Mucosa of descending colon (tissue), 3 donors: ENCODE measurements at regions not wholly inside any gene's neighbourhood (a gene's known extent, or its start where the extent isn't known, plus 50 kb on each side); places are given as distances from the start of the nearest gene placed in this dataset.

ENCODE experiments used
- ATAC-seq: fragments of 200-7000 bp; cut with Tn5 transposase; one replicate; pipeline ENCODE4 v1.9.1; 2020; ENCODE audit warnings: mild to moderate bottlenecking, moderate library complexity
- DNase-seq, 3 donors: peaks; one replicate each; pipeline ENCODE4 v3.0.0-alpha.2; 2020
- H3K36me3 ChIP-seq: fragments of 200-600 bp; one replicate; pipeline ENCODE4 v1.8.0; 2021; ENCODE audit warnings: low read depth, mild to moderate bottlenecking
- H3K4me1 ChIP-seq: fragments of 200-600 bp; one replicate; pipeline ENCODE4 v1.8.0; 2021; ENCODE audit warnings: low read depth, mild to moderate bottlenecking
- H3K4me3 ChIP-seq: fragments of 200-600 bp; one replicate; pipeline ENCODE4 v1.8.0; 2021; ENCODE audit warnings: mild to moderate bottlenecking
- H3K9me3 ChIP-seq: fragments of 200-600 bp; one replicate; pipeline ENCODE4 v1.8.0; 2021; ENCODE audit warnings: mild to moderate bottlenecking
- intact Hi-C, 2 donors: fragments of 100-400 bp; cut with DNase I in 1 of 2; cut with micrococcal nuclease in 1 of 2; formaldehyde crosslinking; loops; one replicate each; pipeline versions ENCODE4 v1.11.0 to v1.11.1; 2022; cut with DNase I, micrococcal nuclease
- TF ChIP-seq, protein P1 (sequence below): fragments of 200-600 bp; IDR thresholded peaks from one replicate; pipeline ENCODE4 v1.8.0; 2022; ENCODE audit warnings: antibody characterized with exemption, mild to moderate bottlenecking
- donor health status: DM: no; HTN: no; CAD: no; lungs with moderate emphysema.
- donor health status: DM: no; HTN: no; CAD: no.
- donor health status: DM: no; HTN: yes; CAD: no.

DNA sequence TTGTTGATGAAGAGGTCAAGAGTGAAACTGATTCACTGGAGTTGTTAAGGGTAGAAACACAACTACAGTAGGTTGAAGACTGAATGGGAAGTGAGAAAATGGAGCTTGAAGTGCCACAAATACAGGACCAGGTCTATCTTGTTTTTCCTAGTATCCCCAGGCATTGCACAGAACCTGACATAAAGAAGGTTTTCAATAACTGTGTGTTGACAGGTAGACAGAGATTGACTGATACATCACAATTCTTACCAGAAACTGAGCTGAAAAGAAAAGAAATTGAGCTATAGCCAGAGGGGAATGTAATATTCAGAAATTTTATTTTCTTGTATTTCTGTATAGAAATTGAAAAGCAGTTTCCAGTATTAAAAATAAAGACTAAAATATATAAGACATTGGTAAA is 767.7 kb downstream of the PCDH17 start:
- intact Hi-C loops = no loop called here
- Histone ChIP-seq H3K4me1 (no peaks in the 10 kb centered on the region), H3K36me3 (no peaks in the 10 kb centered on the region), H3K4me3 (no peak overlapping the region), H3K9me3 (peaks cover 54% of the 10 kb centered on the region)
- ATAC-seq (no peak), DNase-seq (no peak)
- TF ChIP-seq, protein P1, sequence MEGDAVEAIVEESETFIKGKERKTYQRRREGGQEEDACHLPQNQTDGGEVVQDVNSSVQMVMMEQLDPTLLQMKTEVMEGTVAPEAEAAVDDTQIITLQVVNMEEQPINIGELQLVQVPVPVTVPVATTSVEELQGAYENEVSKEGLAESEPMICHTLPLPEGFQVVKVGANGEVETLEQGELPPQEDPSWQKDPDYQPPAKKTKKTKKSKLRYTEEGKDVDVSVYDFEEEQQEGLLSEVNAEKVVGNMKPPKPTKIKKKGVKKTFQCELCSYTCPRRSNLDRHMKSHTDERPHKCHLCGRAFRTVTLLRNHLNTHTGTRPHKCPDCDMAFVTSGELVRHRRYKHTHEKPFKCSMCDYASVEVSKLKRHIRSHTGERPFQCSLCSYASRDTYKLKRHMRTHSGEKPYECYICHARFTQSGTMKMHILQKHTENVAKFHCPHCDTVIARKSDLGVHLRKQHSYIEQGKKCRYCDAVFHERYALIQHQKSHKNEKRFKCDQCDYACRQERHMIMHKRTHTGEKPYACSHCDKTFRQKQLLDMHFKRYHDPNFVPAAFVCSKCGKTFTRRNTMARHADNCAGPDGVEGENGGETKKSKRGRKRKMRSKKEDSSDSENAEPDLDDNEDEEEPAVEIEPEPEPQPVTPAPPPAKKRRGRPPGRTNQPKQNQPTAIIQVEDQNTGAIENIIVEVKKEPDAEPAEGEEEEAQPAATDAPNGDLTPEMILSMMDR = no peak

DNA sequence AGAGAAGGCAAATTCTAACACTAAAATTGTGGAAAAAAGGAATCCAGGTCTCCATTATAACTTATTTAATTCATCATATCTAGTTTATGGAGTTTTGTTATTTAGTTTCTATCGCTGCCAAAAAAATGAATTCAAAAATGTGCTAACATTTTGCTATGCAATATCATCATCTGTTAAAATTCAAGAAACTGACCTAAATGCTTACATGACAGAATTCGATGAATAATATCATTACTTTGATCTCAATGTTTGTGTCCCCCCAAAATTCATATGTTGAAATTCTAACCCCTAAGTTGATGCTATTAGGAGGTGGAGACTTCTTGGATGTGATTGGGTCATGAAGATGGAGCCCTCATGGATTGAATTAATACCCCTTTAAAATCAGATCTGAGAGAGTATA is 775.0 kb downstream of the PCDH17 start:
- no peak for DNase-seq

DNA sequence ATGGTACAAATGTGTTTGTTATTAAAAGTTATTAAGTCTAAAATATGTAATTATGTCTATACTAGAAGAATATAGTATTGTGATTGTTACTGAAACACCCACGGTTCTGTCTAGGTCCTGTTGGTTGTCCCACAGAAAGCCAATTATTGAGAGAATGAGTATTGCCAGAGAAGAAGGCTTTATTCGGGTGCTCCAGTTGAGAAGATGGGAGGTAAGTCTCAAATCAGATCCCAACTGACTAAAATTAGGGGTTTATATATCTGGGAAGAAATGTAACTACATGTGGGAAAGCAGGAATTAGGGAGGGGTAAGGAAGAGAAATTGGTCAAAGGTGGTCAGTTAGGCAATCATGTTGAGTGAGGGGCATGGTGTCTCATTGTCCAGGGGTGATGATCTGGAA is 798.4 kb downstream of the PCDH17 start:
- Histone ChIP-seq H3K4me1 (no peaks in the 10 kb centered on the region), H3K36me3 (no peaks in the 10 kb centered on the region), H3K4me3 (no peak overlapping the region), H3K9me3 (peaks cover 48% of the 10 kb centered on the region)
- intact Hi-C loops = no loop called here
- TF ChIP-seq, protein P1 = no peak
- no peak for ATAC-seq
- DNase-seq = no peak

More for the DNA sequence above, 775.0 kb downstream of the PCDH17 start:
- intact Hi-C loops = no loop called here
- Histone ChIP-seq H3K9me3 (peaks cover 74% of the 10 kb centered on the region), H3K36me3 (no peaks in the 10 kb centered on the region), H3K4me1 (no peaks in the 10 kb centered on the region), H3K4me3 (no peak overlapping the region)
- no peak for ATAC-seq
- TF ChIP-seq, protein P1 = no peak

DNA sequence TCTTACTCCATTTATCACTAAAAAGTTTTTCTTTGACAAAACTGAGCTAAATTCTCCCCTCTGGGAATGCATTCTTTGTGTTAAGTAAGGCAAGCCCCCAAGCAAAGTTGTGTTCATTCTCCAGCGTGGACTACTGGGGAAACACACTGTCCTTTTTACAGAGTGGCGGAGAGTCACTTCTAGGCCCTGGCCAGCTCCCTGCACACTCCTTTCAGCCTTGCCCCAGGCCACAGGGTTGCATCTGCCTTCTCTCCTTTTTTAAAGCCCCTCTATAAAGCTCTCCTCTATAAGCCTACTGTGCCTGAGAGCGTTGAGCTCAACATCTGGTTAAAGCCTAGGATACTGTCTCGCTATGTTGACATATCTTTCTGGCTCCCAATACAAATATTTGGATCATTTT is 803.4 kb downstream of the PCDH17 start:
- intact Hi-C loops = no loop called here
- Histone ChIP-seq H3K4me1 (no peaks in the 10 kb centered on the region), H3K4me3 (no peak overlapping the region), H3K36me3 (no peaks in the 10 kb centered on the region), H3K9me3 (peaks cover 31% of the 10 kb centered on the region)
- ATAC-seq (no peak), DNase-seq (no peak)
- TF ChIP-seq, protein P1 = no peak

DNA sequence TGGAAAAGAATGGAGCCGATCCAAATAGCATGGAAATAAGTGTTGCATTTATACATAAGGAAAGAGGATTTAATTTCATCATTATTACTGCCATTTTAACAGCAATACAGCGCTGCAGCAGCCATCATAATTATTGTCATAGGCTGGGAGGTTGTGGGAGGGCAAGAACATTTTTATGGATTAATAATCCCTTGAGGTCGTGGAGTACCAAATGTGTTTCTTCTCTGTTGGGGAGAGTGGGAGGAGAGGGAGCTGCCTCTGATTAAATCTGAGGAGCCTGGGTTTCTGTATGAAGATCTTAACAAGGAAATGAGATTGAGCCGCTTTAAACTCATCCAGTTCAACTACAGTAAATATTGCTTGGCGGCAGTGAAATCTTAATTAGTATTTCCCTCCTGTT is 805.9 kb downstream of the PCDH17 start:
- Histone ChIP-seq H3K36me3 (no peaks in the 10 kb centered on the region), H3K9me3 (peaks cover 27% of the 10 kb centered on the region), H3K4me1 (no peaks in the 10 kb centered on the region), H3K4me3 (no peak overlapping the region)
- TF ChIP-seq, protein P1 = no peak
- ATAC-seq (no peak), DNase-seq (no peak)
- intact Hi-C loops = no loop called here

DNA sequence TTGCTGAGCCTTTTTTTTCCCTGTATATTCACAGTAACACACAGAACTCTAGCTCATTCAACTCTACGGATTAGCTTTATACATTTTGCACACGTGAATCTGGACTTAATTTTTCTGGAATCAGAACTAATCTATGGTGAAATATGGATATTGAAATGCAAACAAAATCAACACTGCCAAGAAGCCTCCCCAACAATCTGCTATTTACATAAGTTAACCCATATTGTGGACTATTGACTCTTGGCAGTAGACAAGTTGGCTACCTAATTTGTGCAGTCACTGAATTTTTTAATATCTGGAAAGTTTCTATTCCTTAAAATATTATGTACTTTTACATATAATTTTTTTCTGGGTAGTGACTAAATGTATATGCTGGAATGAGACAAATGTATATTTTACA is 815.4 kb downstream of the PCDH17 start:
- no peak for ATAC-seq
- Histone ChIP-seq H3K36me3 (no peaks in the 10 kb centered on the region), H3K9me3 (peaks cover 31% of the 10 kb centered on the region), H3K4me1 (no peaks in the 10 kb centered on the region), H3K4me3 (no peak overlapping the region)
- no peak for DNase-seq
- intact Hi-C loops = no loop called here
- TF ChIP-seq, protein P1 = no peak
